HG03457 (cell line): ENCODE measurements at regions not wholly inside any gene's neighbourhood (a gene's known extent, or its start where the extent isn't known, plus 50 kb on each side); places are given as distances from the start of the nearest gene placed in this dataset.

ENCODE experiments used
- ATAC-seq: cut with Tn5 transposase; IDR thresholded peaks from one replicate; pipeline ENCODE4 v1.9.1; 2021; ENCODE audit warnings: moderate number of reproducible peaks; ENCODE audit not compliant: unreplicated experiment

- no peak for ATAC-seq
Measured at GRCh38 chr5:2575292-2575691, 176.2 kb downstream of the IRX2 start.

DNA sequence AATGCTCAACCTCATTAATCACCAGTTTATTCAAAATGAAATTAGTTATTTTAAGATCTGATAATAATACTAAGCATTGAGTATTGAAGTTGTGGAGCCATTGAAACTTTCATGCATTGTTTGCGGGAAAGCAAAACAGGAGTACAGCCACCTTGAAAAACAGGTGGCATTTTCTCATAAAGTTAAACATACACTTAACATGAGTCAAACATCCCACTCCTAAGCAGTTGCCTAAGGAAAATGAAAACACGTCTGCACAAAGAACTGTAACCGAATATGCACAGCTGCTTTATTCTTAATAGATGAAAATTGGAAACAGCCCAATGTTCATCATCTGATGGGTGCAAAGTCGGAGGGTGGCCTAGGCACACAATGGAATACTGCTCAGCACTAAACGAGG is 177.3 kb downstream of the IRX2 start:
- no peak for ATAC-seq

- ATAC-seq, result no peak
Measured at GRCh38 chr5:2570586-2570985, 180.9 kb downstream of the IRX2 start.

DNA sequence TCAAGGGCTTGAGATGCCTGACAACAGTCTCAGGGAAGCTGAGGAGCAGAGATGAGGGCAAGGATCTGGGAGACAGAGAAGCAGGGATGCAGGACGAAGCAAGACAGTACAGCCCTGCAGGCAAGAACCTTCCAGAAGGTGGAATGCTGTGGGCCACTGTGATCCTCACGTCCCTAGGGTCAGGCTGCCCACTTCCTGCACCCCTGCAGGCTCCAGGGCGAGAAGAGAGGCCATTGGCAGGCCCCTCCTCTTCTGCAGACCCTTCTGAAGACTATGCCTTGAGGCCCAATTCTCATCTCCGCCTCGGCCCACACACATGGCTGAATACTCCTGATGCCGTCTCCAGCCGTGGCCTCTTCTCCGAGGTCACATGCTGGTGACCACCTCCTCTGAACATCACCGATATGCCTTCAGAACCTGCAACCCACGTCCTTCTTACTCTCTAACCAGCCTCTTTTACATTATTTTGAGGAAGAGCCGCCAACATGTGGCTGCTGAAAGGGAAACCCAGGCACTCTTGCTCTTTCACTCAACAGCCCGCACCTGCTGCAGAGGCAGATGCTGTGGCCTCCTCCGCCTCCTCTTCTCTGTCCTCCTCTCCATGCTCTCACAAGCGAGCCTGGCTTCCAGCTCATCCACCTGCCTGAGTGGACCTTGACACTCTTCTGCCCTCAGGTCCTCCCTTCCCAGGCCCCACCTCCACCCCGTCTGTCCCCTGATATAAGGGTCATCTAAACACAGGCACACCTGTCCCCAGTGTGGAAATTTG is 181.5 kb downstream of the IRX2 start:
- no peak for ATAC-seq

DNA sequence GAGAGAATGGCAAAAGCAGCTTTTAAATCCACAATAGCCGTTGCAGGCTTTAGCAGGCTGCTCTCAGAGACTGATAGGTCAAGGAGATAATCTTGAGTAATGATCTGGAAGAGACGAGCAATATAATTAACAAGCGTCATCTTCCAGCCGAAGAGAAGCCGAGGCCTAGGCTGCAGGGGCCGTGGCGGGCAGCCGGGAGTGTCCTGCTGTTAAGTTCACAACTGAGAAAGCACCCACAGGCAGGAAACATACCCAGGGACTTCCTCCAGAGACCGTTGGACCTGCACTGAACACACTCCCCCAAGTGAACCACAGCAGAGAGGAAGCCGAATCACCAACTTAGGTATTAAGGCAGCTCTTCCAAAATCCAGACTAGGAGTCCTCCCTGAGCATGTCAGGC is 182.3 kb downstream of the IRX2 start:
- ATAC-seq, result no peak

- ATAC-seq, result no peak
Measured at GRCh38 chr5:2566284-2566683, 185.2 kb downstream of the IRX2 start.

GRCh38 chr5:2565147-2565546 is 186.3 kb downstream of the IRX2 start:
- ATAC-seq, result no peak

- ATAC-seq, result no peak
Measured at GRCh38 chr5:2563046-2563445, 188.4 kb downstream of the IRX2 start.

DNA sequence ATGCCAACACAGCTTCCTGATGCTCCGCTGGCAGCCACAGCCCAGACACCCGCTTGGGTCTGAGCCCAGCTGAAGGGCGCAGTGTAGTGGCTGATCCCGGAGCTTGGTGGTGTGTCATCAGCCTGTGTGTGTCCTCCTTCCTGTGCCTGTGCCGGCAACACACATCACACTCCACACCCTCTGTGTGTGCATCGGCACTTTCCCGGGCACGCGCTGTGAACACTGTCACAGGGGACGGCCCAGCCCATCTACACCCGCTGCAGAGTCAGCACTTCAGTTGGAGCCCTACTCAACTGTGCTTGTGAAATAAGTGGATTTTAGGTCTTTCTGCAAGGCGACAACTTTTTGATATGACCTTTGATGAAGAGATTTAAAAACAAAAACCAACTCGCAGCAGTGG is 189.4 kb downstream of the IRX2 start:
- ATAC-seq, result no peak

DNA sequence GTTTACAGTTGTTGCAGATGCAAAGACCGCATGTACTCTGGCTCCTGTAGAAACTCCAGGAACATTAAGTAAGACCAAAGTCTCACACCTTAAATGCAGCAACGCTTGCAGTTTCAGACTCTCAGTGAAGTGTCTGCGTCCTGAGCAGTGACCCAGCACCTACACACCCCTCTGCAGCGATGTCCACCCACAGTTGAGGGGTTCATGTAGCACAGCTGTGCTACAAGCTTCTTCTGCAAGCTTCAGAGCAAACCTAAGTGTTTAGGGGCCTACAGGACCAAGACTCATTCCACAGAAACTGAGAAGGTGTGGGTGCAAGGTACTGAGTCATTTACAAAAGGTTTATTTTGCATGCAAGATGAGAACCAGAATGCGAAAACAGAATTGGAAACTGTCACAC is 191.0 kb downstream of the IRX2 start:
- no peak for ATAC-seq

DNA sequence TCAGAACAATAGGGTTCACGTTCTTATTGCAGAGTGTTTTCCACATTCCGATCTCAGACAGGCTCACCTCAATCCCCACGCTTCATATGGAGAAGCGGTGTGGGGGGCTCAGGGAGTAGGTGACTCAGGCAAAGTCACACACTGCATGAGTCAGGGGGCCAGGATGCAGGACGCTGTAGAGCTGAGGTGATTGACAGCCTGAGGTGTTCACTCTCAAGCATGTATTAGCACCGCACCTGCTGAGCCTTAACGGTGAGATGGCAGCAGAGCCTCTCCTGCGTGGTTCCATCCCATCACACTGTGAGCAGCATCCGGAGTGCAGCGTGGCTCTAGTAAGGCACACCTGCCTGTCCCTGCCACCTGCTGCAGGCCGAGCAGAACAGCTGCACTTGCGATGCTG is 194.0 kb downstream of the IRX2 start:
- ATAC-seq, result no peak

- ATAC-seq, result no peak
Measured at GRCh38 chr5:2556375-2556966, 195.0 kb downstream of the IRX2 start.

DNA sequence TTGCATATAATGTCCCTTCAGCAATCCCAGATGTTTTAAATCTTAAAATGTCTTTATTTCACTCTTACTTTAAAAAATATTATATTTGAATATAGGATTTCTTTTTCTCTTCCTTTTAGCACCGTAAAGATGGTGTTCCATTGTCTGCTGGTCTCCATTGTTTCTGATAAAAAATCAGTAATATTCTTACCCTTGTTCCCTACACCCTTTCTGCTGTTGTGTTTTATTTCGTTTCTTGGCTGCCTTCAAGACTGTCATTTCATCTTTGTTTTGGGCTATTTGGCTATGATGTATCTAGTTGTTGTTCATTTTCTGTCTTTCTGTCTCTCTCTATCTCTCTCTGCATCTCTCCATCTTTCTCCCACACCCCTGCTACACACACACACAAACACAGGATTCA is 197.9 kb downstream of the IRX2 start:
- no peak for ATAC-seq

GRCh38 chr5:2550509-2550908 is 201.0 kb downstream of the IRX2 start:
- ATAC-seq, result no peak

GRCh38 chr5:2549900-2550299 is 201.6 kb downstream of the IRX2 start:
- no peak for ATAC-seq

GRCh38 chr5:2549354-2549753 is 202.1 kb downstream of the IRX2 start:
- ATAC-seq, result no peak

DNA sequence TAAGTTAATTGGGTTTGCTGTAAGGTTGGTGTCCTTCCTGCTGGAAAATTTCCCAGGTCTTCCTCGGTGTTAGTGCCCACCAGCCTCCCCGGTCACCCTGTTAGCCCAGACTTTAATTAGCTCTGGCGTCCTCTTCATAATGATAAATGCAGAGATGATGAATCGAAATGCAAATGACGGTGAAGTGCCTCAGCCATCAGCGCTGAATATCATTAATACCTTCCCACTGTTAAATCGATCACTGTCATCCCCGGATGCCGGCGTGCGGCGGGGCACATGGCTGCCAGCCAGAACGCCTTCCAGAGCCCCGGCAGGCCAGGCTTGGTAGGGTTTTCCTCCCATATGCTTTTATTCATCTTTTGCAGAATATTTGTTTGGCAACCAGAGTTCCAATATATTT is 204.5 kb downstream of the IRX2 start:
- ATAC-seq, result no peak

DNA sequence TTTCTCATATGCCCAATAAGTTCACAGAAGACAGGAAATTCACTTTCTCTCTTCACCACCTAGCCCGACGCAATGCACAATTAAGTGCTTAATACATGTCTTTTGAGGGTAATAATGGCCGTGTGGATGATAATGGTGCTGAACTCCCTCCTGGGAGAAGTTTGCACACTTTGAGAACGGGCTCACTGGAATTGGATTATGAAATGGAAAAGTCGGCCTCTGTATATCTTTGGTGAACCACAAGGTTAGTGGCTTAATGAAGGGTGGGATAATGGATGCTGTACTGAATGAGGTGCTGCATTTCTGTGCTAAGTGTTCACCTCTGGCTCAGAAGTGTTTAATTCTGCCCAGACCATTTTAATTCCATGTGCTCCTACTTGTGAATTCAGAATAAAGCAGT is 207.5 kb downstream of the IRX2 start:
- no peak for ATAC-seq

DNA sequence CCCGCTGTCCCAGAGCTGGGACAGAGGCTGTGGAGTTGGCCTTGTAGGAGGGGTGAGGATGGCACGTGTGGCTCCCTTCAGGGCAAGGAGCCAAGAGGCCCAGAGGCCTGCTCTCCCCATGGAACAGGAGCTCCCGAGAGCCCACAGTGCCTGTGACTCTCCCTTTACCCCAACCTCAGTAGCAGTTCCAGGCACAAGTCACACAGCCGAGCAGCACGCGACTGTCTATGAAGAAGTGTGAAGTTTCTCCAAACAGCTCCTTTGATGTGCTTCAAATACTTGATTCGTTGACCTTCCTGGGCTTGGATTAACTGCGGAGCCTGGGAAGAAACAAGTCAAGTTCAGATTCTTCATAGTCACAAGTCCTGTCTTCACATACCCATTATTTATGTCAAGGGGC is 208.7 kb downstream of the IRX2 start:
- no peak for ATAC-seq

GRCh38 chr5:2542026-2542425 is 209.5 kb downstream of the IRX2 start:
- ATAC-seq, result no peak

DNA sequence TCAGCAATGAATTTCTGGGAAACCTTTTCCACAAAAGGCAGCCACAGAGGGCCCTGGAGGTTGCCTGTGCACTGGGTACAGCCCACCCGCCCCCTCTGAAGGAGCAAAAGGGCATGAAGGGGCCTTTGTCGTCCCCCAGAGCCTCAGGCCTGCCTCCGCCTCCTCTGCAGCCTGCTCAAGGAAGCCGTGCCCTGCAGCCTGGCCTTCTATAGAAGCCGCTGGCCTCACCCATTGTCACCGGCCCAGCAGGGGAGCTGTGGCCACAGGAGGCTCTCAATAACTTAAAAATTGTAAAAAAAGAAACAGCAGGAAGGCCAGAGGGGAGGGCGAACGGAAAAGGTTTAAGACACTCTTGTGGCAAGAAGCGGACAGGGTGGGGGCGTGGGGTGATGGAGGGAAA is 213.3 kb downstream of the IRX2 start:
- ATAC-seq, result no peak

GRCh38 chr5:2537378-2538145 is 213.9 kb downstream of the IRX2 start:
- ATAC-seq, result no peak
